Erythroblast (primary cell): ENCODE measurements at regions not wholly inside any gene's neighbourhood (a gene's known extent, or its start where the extent isn't known, plus 50 kb on each side); places are given as distances from the start of the nearest gene placed in this dataset.
A peak's percentile ranks its signal among the peaks of the same experiment; 100 is the strongest.

Source experiments
- DNase-seq, 2 experiments: peaks; one replicate each; lab custom pipeline; 2025; lab: John Stamatoyannopoulos, UW
- GATA1 ChIP-seq: IDR thresholded peaks from 2 replicates; pipeline ENCODE4 v1.6.1; 2011; ENCODE audit warnings: low read depth, mild to moderate bottlenecking, control low read depth, low read length, moderate library complexity
- POLR2A ChIP-seq: IDR thresholded peaks from 2 replicates; pipeline ENCODE4 v1.6.1; 2011; ENCODE audit warnings: mild to moderate bottlenecking, low read length

DNA sequence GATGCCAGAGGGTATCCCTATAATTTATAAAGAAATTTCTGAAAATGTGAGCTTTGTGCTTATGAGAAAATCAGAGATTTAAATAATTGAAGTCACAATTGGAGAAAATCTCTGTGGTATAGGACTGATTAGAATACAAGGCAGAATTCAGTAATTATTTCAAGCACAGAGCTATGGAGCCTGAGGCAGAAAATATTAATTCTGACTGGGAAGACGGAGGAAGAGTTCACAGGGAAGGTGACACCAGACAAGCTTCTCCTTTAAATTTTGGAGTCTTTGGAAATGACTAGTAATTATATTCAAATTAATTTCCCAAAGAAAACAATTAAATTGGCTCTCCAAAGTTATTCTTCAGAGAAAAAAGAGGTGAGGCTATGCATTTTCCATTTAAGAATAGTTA lies 121.5 kb downstream of the CHRM3 start:
- DNase-seq: no peak
- TF ChIP-seq GATA1: no peak
- TF ChIP-seq POLR2A: no peak

DNA sequence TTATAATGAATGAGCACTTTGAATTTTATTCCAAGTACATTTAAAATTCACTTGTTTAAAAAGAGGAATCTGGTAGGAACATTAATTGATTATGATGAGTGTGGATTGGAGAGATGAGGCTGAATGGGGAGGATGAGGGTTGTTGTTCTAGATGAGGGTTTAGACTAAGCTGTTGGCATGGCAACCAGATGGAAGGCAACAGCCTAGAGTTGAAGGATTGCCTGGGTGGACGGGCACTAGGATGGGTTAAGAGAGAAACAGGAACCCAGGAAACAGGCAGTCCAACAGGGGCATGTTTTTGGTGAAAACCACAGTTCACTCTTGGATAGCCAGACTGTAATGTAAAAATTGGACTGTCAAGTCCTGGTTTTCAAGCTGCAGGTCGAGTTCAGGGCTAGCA lies 125.5 kb downstream of the CHRM3 start:
- DNase-seq: no peak
- TF ChIP-seq GATA1: no peak
- no peak for TF ChIP-seq POLR2A

DNA sequence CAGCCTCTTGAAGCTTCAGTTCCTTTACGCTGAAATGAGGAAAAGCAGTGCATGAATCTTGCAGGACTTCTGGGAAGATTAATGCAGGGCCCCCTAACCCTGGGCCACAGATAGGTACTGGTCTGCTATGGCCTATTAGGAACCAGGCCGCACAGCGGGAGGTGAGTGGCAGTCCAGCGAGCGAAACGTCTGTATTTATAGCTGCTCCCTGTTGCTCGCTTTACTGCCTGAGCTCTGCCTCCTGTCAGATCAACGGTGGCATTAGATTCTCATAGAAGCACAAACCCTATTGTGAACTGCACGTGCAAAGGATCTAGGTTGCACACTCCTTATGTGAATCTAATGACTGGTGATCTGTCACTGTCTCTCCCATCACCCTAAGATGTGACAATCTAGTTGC lies 130.2 kb downstream of the CHRM3 start:
- TF ChIP-seq POLR2A (no peak), GATA1 (no peak)
- no peak for DNase-seq

DNA sequence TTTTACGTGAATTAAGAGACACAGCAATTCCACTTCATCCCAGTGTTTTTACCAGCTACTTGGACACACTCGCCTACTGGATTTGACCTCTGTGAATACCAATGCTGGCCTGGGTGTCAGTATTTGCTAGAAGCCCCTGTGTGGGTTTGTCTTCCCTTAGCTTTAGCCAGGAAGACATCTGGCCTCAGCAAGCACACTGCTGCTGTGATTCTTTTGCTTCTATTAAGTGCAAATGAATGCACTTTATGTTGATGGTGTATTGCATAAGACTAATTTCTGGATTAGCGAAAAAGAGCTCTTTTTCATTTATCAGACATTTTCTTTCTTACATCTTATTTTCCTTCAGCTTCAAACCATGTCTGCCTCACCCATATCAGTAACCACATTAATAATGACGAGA lies 140.0 kb downstream of the CHRM3 start:
- TF ChIP-seq POLR2A: no peak
- TF ChIP-seq GATA1: no peak
- no peak for DNase-seq

DNA sequence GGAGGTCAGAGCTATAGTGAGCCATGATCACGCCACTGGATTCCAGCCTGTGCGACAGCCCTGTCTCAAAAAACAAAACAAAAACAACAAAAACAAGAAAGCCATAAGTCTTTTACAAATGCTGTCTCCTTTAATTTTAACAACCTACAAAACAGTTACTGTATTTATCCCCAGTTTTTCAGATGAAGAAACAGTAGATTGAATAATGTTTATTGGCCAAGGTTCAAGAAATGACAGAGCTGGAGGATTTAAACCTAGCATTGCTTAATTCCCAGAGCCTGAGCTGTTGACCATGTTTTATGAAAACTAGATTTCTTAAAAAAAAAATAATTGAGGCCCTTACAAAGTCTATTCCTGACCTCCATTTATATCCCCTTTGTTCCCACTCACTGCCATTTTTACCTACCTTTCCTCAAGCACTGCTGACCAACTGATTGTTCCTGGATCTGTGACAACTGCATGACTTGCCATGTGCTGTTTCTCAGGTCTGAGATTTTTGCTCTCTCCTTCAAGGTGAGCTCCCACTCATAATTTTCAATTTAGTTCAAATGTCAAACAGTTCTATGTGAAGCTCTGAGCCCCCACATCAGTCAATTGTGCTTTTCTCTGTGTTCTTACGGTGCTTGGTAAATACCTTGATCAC lies 140.8 kb downstream of the CHRM3 start:
- no peak for TF ChIP-seq GATA1
- TF ChIP-seq POLR2A: no peak
- no peak for DNase-seq

DNA sequence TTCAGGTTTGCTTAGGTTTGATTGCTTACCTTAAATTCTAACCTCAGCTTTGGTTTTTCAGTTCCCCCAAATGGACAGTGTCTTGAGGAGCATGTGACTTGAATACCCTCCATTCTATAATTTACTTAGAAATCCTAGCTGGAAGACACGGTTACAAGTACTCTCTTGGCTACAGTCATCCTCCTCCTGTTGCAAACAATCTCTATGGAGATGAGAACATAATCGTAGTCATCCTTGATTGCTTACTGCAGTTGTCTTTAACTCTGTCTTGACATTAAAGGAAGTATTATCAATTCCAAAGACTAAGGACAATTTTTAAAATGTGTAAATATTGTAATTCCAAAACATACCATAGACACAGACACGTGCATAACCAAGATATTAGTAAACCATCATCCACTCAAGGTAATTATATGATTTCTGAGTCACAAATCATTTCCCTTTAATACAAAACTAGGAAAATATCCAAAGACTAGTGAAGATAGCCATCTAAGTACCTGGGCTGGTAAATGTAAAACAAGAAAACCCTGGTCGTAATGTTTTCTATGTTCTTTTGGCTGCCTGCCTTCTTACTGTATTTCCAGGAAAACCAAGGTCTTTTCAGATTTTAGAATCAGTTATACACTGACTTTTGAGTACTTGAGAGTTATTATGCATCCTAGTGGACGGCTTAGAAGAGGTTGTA lies 149.9 kb downstream of the CHRM3 start:
- TF ChIP-seq GATA1 (no peak), POLR2A (no peak)
- DNase-seq: no peak

DNA sequence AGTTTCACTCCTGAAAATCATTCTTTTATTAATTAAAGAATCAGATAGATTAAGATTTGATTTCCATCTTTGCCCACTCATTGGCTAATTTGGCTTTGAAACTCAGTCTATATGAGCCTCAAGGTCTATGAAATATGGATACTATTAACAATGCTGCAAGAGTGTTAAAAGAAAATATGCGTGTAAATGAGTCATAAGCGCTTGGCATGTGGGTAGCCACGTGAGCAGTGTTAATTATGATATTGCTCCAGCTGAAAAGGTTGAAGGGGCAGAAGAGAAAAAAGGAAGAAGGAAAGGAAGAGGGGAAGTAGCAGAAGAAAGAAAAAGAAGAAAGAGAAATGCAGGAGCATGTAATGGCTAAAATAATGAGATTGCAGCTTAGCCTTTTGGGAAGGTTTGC lies 151.4 kb downstream of the CHRM3 start:
- no peak for TF ChIP-seq POLR2A
- no peak for TF ChIP-seq GATA1
- DNase-seq: no peak

DNA sequence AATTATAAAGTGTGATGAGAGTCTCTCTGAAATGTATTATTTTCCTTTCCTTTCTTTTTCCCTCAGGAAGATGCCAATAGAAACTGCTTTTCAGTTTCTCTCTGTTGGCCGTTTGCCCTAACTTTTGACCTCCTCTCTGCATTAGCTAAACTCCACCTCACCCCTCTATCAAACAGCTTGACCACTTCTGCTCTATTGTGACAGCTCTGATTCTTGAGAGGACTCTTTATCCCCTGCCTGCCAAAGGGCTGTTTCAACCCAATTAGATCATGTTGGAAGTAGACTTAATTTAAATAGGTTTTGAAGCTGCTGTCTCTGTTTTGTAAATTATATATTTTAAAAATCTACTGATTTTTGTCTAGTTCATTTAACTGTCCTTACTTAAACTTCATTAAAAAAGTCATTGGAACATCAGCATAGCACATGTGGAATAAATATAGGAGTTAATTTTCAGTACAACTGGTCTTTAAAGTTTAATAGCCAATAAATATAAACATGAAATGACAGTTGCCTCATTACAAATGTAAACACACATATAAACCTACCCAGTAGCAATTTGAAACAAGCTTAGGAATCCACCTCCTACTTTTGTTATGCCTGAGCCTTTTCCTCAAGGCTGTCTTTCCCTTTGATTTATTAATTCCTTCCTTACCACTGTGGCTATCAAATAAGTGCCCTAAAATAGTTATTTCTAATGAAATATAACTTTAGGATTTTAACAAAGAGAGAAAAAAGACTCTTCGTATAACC lies 152.0 kb downstream of the CHRM3 start:
- no peak for DNase-seq
- TF ChIP-seq POLR2A: no peak
- TF ChIP-seq GATA1: no peak

DNA sequence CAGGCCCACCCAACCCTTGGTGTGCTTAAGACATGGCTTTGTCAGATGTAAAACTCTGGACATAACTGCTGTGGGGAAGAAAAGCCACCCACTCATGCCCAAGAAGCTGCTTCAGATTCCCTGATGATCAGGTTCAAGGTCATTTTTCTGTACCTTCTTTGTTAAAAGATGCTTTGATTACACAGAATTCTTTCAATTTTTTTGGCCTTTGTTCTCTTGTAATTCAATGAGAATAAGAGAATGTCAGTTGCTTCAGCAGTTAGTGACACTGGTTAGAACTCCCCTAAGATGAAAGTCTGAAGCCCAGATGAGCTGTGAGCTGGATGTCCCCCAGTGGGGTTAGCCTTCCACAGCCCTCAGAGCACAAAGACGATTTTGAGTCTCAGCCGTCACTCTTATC lies 152.7 kb downstream of the CHRM3 start:
- TF ChIP-seq POLR2A (no peak), GATA1 (no peak)
- DNase-seq: no peak

DNA sequence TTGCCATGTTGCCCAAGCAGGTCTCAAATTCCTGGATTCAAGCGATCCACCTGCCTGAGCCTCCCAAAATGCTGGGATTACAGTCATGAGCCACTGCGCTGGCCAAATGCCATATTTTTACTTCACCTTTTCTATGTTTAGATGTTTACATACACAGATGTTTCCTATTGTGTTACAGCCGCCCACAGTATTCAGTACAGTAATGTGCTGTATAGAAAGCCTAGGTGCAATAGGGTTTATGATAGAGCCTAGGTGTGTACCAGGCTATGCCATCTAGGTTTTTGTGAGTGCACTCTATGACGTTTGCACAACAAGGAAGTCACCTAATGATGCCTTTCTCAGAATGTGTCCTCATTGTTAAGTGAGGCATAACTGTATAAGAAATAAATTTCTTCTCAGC lies 153.4 kb downstream of the CHRM3 start:
- no peak for DNase-seq
- TF ChIP-seq GATA1 (no peak), POLR2A (no peak)

DNA sequence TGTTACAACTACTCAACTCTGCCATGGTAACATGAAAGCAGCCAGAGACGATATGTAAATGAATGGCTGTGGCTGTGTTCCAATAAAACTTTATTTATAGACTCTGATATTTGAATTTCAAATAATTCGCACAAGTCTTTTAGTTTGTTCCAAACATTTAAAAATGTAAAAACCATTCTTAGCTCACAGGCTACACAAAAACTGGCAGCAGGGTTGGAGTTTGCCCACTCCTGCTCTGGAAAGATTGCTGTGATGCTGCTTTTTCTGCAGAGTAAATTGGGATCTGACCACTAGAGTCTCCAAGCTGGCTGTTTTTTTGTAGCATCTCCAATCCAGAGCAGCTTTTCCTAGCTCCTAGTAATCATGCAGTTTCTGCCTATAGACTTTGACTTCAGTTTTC lies 157.5 kb downstream of the CHRM3 start:
- DNase-seq: no peak
- TF ChIP-seq POLR2A (no peak), GATA1 (no peak)

DNA sequence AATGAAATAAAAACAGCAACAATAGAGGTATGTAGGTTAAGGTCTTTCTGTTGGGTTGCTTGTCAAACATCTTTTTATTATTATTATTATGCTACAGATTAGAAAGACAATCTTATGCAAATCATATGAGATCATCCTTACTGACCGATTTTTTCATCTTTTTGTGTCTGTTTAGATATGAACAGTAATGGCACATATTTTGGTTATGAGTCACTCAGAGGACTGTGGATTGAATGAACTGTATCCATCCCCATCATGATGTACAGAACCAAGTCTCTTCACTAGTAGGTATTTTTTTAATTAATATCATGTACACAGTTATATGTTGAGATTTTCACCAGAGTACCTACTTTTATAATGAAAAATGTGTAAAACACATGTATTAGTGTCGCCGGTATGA lies 159.1 kb downstream of the CHRM3 start:
- no peak for DNase-seq
- TF ChIP-seq GATA1 (no peak), POLR2A (no peak)

DNA sequence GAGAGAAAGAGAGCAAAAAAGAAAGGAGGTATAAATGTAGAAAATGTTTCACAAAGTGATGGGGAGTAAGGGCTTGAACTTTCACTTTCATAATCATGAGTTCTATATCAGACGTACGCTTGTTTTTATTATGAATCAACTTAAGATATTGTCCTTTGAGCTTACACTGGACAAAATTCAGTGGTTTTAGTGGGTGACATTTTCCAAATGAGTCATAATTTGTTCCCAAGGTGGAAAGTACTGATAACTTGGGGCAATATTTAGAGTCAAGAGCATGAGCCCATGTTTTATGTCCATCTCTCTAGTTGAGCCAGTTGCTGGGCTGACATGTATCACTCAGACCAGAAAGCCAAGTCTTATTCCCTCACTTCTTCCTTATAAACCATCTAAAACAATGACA lies 161.6 kb downstream of the CHRM3 start:
- TF ChIP-seq GATA1: no peak
- TF ChIP-seq POLR2A: no peak
- DNase-seq: peak in 1 of 2 experiments; percentile 3

DNA sequence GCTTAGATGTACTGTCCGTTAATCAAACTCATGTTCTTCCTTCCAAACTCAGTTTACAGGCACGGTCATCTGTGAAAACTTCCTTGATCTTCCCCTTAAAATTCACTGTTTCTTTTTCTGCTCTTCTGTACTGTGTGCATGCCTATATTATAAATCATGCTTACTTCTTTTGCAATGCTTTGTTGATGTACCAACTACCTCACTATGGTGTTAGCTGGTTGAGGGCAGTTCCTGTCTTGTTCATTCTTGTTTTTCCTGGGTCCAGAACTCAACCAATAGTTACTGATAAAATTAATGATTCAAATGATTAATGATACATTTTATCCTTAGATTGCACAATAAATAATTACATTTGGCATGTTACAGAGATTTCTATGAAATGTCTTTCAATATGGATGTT lies 163.8 kb downstream of the CHRM3 start:
- TF ChIP-seq POLR2A (no peak), GATA1 (no peak)
- DNase-seq: no peak
